ENCODE measurements at regions not wholly inside any gene's neighbourhood (a gene's known extent, or its start where the extent isn't known, plus 50 kb on each side); places are given as distances from the start of the nearest gene placed in this dataset.

GRCh38 chr3:30984855-30985749 is 90.6 kb upstream of the GADL1 start:
- no peak for DNase-seq
- no peaks in the 10 kb centered on the region for H3K9me2 ChIP-seq (ENCODE audit: insufficient read depth)
- no peaks in the 10 kb centered on the region for H3K4me1 ChIP-seq (replicated peaks; ENCODE audit: insufficient read depth)
- H3K4me3 ChIP-seq, result no peak overlapping the region
- H3K9me3 ChIP-seq (ENCODE audit: insufficient read depth, low read depth), result no peaks in the 10 kb centered on the region
- H3K79me2 ChIP-seq (ENCODE audit: low read depth), result no peaks in the 10 kb centered on the region
- H2AFZ ChIP-seq, result no peak overlapping the region
- intact Hi-C loops (cut with micrococcal nuclease; ENCODE audit: unreplicated experiment), result no loop called here
- POLR2A ChIA-PET (ENCODE audit: unreplicated experiment), result no interaction called here
- CTCF ChIA-PET, result no interaction called here
- H3K4me2 ChIP-seq, result no peak overlapping the region
- no peak overlapping the region for H3K27ac ChIP-seq
- TF ChIP-seq CTCF (conservative IDR thresholded peaks at IDR 0.05), result no peak
- TF ChIP-seq EZH2 (IDR thresholded peaks at IDR 0.05; ENCODE audit: low read depth), result no peak
- no TSS peak for BruUV-seq (replicated peaks)
- no peaks in the 10 kb centered on the region for H3K27me3 ChIP-seq (ENCODE audit: insufficient read depth, low read depth)
- no peaks in the 10 kb centered on the region for H4K20me1 ChIP-seq (ENCODE audit: insufficient read depth)
- H3F3A ChIP-seq (ENCODE audit: insufficient read depth, low read depth), result no peaks in the 10 kb centered on the region
- no peaks in the 10 kb centered on the region for H3K36me3 ChIP-seq (ENCODE audit: low read depth)

- Histone ChIP-seq H3K9me2 (ENCODE audit: insufficient read depth) (no peaks in the 10 kb centered on the region), H3K36me3 (ENCODE audit: low read depth) (no peaks in the 10 kb centered on the region), H3K4me2 (no peak overlapping the region), H3K4me1 (replicated peaks; ENCODE audit: insufficient read depth) (no peaks in the 10 kb centered on the region), H3K79me2 (ENCODE audit: low read depth) (no peaks in the 10 kb centered on the region), H3K9me3 (ENCODE audit: insufficient read depth, low read depth) (no peaks in the 10 kb centered on the region), H4K20me1 (ENCODE audit: insufficient read depth) (no peaks in the 10 kb centered on the region), H3K27ac (no peak overlapping the region), H3K4me3 (no peak overlapping the region), H2AFZ (no peak overlapping the region), H3K27me3 (ENCODE audit: insufficient read depth, low read depth) (no peaks in the 10 kb centered on the region), H3F3A (ENCODE audit: insufficient read depth, low read depth) (no peaks in the 10 kb centered on the region)
- DNase-seq, result no peak
- POLR2A ChIA-PET (ENCODE audit: unreplicated experiment), result interaction anchor here (0.6 kb wide), 1 partner anchor 18 kb away, joined by 4 read pairs; no protein-coding TSS in a partner anchor
- TF ChIP-seq CTCF (conservative IDR thresholded peaks at IDR 0.05) (no peak), EZH2 (IDR thresholded peaks at IDR 0.05; ENCODE audit: low read depth) (no peak)
- BruUV-seq (replicated peaks), result no TSS peak
- CTCF ChIA-PET, result no interaction called here
- intact Hi-C loops (cut with micrococcal nuclease; ENCODE audit: unreplicated experiment), result no loop called here
These were observed 92.1 kb upstream of the GADL1 start for GRCh38 chr3:30986551-30986950.

GRCh38 chr3:30988769-30989168 is 94.3 kb upstream of the GADL1 start:
- no peak for DNase-seq
- no peaks in the 10 kb centered on the region for H3K4me1 ChIP-seq (replicated peaks; ENCODE audit: insufficient read depth)
- H3K36me3 ChIP-seq (ENCODE audit: low read depth), result no peaks in the 10 kb centered on the region
- POLR2A ChIA-PET (ENCODE audit: unreplicated experiment), result no interaction called here
- H2AFZ ChIP-seq, result no peak overlapping the region
- intact Hi-C loops (cut with micrococcal nuclease; ENCODE audit: unreplicated experiment), result no loop called here
- H3K9me2 ChIP-seq (ENCODE audit: insufficient read depth), result no peaks in the 10 kb centered on the region
- no peaks in the 10 kb centered on the region for H3F3A ChIP-seq (ENCODE audit: insufficient read depth, low read depth)
- no peaks in the 10 kb centered on the region for H3K79me2 ChIP-seq (ENCODE audit: low read depth)
- H3K9me3 ChIP-seq (ENCODE audit: insufficient read depth, low read depth), result no peaks in the 10 kb centered on the region
- no peak for TF ChIP-seq EZH2 (IDR thresholded peaks at IDR 0.05; ENCODE audit: low read depth)
- TF ChIP-seq CTCF (conservative IDR thresholded peaks at IDR 0.05), result no peak
- H3K27ac ChIP-seq, result no peak overlapping the region
- H3K4me2 ChIP-seq, result no peak overlapping the region
- H4K20me1 ChIP-seq (ENCODE audit: insufficient read depth), result no peaks in the 10 kb centered on the region
- no peak overlapping the region for H3K4me3 ChIP-seq
- no TSS peak for BruUV-seq (replicated peaks)
- CTCF ChIA-PET, result no interaction called here
- no peaks in the 10 kb centered on the region for H3K27me3 ChIP-seq (ENCODE audit: insufficient read depth, low read depth)
